Esophagus squamous epithelium (tissue), 5 donors: ENCODE measurements at regions not wholly inside any gene's neighbourhood (a gene's known extent, or its start where the extent isn't known, plus 50 kb on each side); places are given as distances from the start of the nearest gene placed in this dataset.
A peak's percentile ranks its signal among the peaks of the same experiment; 100 is the strongest.

ENCODE experiments used
- DNase-seq: peaks from one replicate; lab custom pipeline; 2025; lab: John Stamatoyannopoulos, UW
- H3K27ac ChIP-seq, 4 donors: fragments of 200-600 bp; sonication (generic); one replicate each; pipeline ENCODE4 v1.5.1; 2016 to 2019; ENCODE audit warnings: mild to moderate bottlenecking in 1 of 4
- H3K27me3 ChIP-seq, 4 donors: fragments of 200-600 bp; sonication (generic); 1 replicate in 3 of 4; 2 replicates in 1 of 4; pipeline versions ENCODE4 v1.5.1 to v1.6.0; 2017 to 2021; ENCODE audit warnings: antibody characterized with exemption in 1 of 4
- H3K36me3 ChIP-seq, 3 donors: fragments of 200-600 bp; sonication (generic); one replicate each; pipeline ENCODE4 v1.5.1; 2016 to 2019
- H3K4me1 ChIP-seq, 3 donors: fragments of 200-600 bp; sonication (generic); one replicate each; pipeline ENCODE4 v1.5.1; 2017 to 2019
- H3K4me3 ChIP-seq, 4 donors: fragments of 200-600 bp; sonication (generic); 1 replicate in 3 of 4; 2 replicates in 1 of 4; pipeline ENCODE4 v1.5.1; 2016 to 2019; ENCODE audit warnings: mild to moderate bottlenecking in 2 of 4, moderate library complexity in 1 of 4
- H3K9me3 ChIP-seq, 3 donors: fragments of 200-600 bp; sonication (generic); one replicate each; pipeline ENCODE4 v1.5.1; 2016 to 2019
- CTCF ChIP-seq, 6 experiments: fragments of 450-650 bp in 4 of 6; fragments of 200-600 bp in 2 of 6; sonication (generic) in 2 of 6; IDR thresholded peaks; one replicate each; pipeline ENCODE4 v1.5.1; 2016 to 2019; ENCODE audit warnings: antibody characterized with exemption in 6 of 6, mild to moderate bottlenecking in 4 of 6, moderate library complexity in 4 of 6
- POLR2A ChIP-seq, 4 donors: fragments of 450-650 bp; IDR thresholded peaks; one replicate each; pipeline ENCODE4 v1.6.1; 2017; ENCODE audit warnings: antibody characterized with exemption in 4 of 4, mild to moderate bottlenecking in 4 of 4, moderate library complexity in 3 of 4
- WGBS, 2 donors: methylation state at CpG; one replicate each; pipeline ENCODE4 v1.1.5; 2018; 5-methylcytosine and 5-hydroxymethylcytosine counted together
- intact Hi-C: fragments of 100-400 bp; cut with DNase I; formaldehyde crosslinking; loops from one replicate; pipeline ENCODE4 v1.15.0; 2022
- donor health status: DM: yes; HTN: yes; CAD: no.

GRCh38 chr2:64196963-64197362 is 52.7 kb upstream of the PELI1 start:
- WGBS, 2 donors, result 90 to 94% methylated on average over 5 of the region's 5 CpGs
- intact Hi-C loops, result no loop called here
- no peak overlapping the region for H3K27ac ChIP-seq
- H3K36me3 ChIP-seq, result no peaks in the 10 kb centered on the region
- H3K9me3 ChIP-seq, result no peaks in the 10 kb centered on the region
- H3K4me1 ChIP-seq, result peaks cover 0 to 12% (median 0%) of the 10 kb centered on the region in 3 donors
- no peak for TF ChIP-seq CTCF (IDR thresholded peaks at IDR 0.05)
- no peak for TF ChIP-seq POLR2A (IDR thresholded peaks at IDR 0.05)
- no peak for DNase-seq
- no peak overlapping the region for H3K4me3 ChIP-seq
- H3K27me3 ChIP-seq, result no peaks in the 10 kb centered on the region

- TF ChIP-seq POLR2A (IDR thresholded peaks at IDR 0.05) (no peak), CTCF (IDR thresholded peaks at IDR 0.05) (no peak)
- intact Hi-C loops, result loop anchor here (10.0 kb wide), 1 partner anchor 56 kb away; the partner anchor contains the start of gene PELI1
- Histone ChIP-seq H3K27me3 (no peaks in the 10 kb centered on the region), H3K4me3 (no peak overlapping the region), H3K27ac (peak overlapping the region in 3 of 4 donors; percentile 24 to 94 (median 34)), H3K9me3 (no peaks in the 10 kb centered on the region), H3K36me3 (no peaks in the 10 kb centered on the region), H3K4me1 (peaks cover 22 to 42% (median 27%) of the 10 kb centered on the region in 3 donors)
- 82 to 83% methylated on average over 1 of the region's 1 CpG for WGBS, 2 donors
- DNase-seq, result no peak
Observed at GRCh38 chr2:64201151-64201550, 56.9 kb upstream of the PELI1 start.

GRCh38 chr2:64202206-64202845 is 58.1 kb upstream of the PELI1 start:
- Histone ChIP-seq H3K36me3 (no peaks in the 10 kb centered on the region), H3K27me3 (no peaks in the 10 kb centered on the region), H3K27ac (peak overlapping the region; percentile 2 to 94 (median 82)), H3K9me3 (no peaks in the 10 kb centered on the region), H3K4me3 (no peak overlapping the region), H3K4me1 (peaks cover 22 to 42% (median 27%) of the 10 kb centered on the region in 3 donors)
- no peak for DNase-seq
- intact Hi-C loops, result loop anchor here (10.0 kb wide), 1 partner anchor 58 kb away; the partner anchor contains the start of gene PELI1
- whole genome bisulfite sequencing, 2 donors, result 32 to 39% methylated on average over 4 of the region's 4 CpGs
- TF ChIP-seq CTCF (IDR thresholded peaks at IDR 0.05) (no peak), POLR2A (IDR thresholded peaks at IDR 0.05) (no peak)

GRCh38 chr2:64203131-64203857 is 59.1 kb upstream of the PELI1 start:
- TF ChIP-seq POLR2A (IDR thresholded peaks at IDR 0.05) (no peak), CTCF (IDR thresholded peaks at IDR 0.05) (no peak)
- Histone ChIP-seq H3K4me3 (peak overlapping the region in 2 of 4 donors; percentile 27 to 56), H3K36me3 (no peaks in the 10 kb centered on the region), H3K27me3 (no peaks in the 10 kb centered on the region), H3K4me1 (peaks cover 22 to 42% (median 27%) of the 10 kb centered on the region in 3 donors), H3K9me3 (no peaks in the 10 kb centered on the region), H3K27ac (peak overlapping the region; percentile 71 to 95 (median 92))
- intact Hi-C loops, result loop anchor here (10.0 kb wide), 1 partner anchor 58 kb away; the partner anchor contains the start of gene PELI1
- 44 to 61% methylated on average over 4 of the region's 4 CpGs for WGBS, 2 donors
- DNase-seq, result no peak
